ENCODE measurements at regions not wholly inside any gene's neighbourhood (a gene's known extent, or its start where the extent isn't known, plus 50 kb on each side); places are given as distances from the start of the nearest gene placed in this dataset.

- intact Hi-C loops (cut with DNase I): no loop called here
- FAIRE-seq (no peak), DNase-seq (peak in 1 of 5 donors; percentile 13)
- H3K9ac ChIP-seq (ENCODE audit: low read length in 3 of 3): no peak overlapping the region
- no peaks in the 10 kb centered on the region for H3K27me3 ChIP-seq (ENCODE audit: control insufficient read depth, insufficient read depth, low read length)
- H3K36me3 ChIP-seq (ENCODE audit: control insufficient read depth in 2 of 3, insufficient read depth in 3 of 3, low read length in 3 of 3): no peaks in the 10 kb centered on the region
- no peak overlapping the region for H3K4me3 ChIP-seq (ENCODE audit: low read length in 3 of 3)
- no peak for TF ChIP-seq CTCF (IDR thresholded peaks at IDR 0.05; ENCODE audit: borderline replicate concordance, extremely low read depth, insufficient read depth)
- H3K27ac ChIP-seq (ENCODE audit: low read depth in 2 of 2, low read length in 2 of 2): no peak overlapping the region
- H3K4me1 ChIP-seq (ENCODE audit: control insufficient read depth in 2 of 3, insufficient read depth in 2 of 3, low read depth in 1 of 3, low read length in 3 of 3): no peaks in the 10 kb centered on the region
- H3K9me3 ChIP-seq (ENCODE audit: control insufficient read depth in 2 of 3, insufficient read depth in 1 of 3, low read length in 3 of 3): no peaks in the 10 kb centered on the region
Observed at GRCh38 chr4:180695851-180696250, 1547.4 kb upstream of the TENM3 start.

GRCh38 chr4:180696460-180697092, 1546.6 kb upstream of the TENM3 start:
- no peak for TF ChIP-seq CTCF (IDR thresholded peaks at IDR 0.05; ENCODE audit: borderline replicate concordance, extremely low read depth, insufficient read depth)
- intact Hi-C loops (cut with DNase I): no loop called here
- no peak for FAIRE-seq
- H3K4me1 ChIP-seq (ENCODE audit: control insufficient read depth in 2 of 3, insufficient read depth in 2 of 3, low read depth in 1 of 3, low read length in 3 of 3): no peaks in the 10 kb centered on the region
- H3K9me3 ChIP-seq (ENCODE audit: control insufficient read depth in 2 of 3, insufficient read depth in 1 of 3, low read length in 3 of 3): no peaks in the 10 kb centered on the region
- H3K27ac ChIP-seq (ENCODE audit: low read depth in 2 of 2, low read length in 2 of 2): no peak overlapping the region
- H3K36me3 ChIP-seq (ENCODE audit: control insufficient read depth in 2 of 3, insufficient read depth in 3 of 3, low read length in 3 of 3): no peaks in the 10 kb centered on the region
- H3K9ac ChIP-seq (ENCODE audit: low read length in 3 of 3): no peak overlapping the region
- DNase-seq: no peak
- H3K27me3 ChIP-seq (ENCODE audit: control insufficient read depth, insufficient read depth, low read length): no peaks in the 10 kb centered on the region
- H3K4me3 ChIP-seq (ENCODE audit: low read length in 3 of 3): no peak overlapping the region

GRCh38 chr4:180698550-180699195, 1544.5 kb upstream of the TENM3 start:
- Histone ChIP-seq H3K4me1 (ENCODE audit: control insufficient read depth in 2 of 3, insufficient read depth in 2 of 3, low read depth in 1 of 3, low read length in 3 of 3) (no peaks in the 10 kb centered on the region), H3K4me3 (ENCODE audit: low read length in 3 of 3) (no peak overlapping the region), H3K36me3 (ENCODE audit: control insufficient read depth in 2 of 3, insufficient read depth in 3 of 3, low read length in 3 of 3) (no peaks in the 10 kb centered on the region), H3K9ac (ENCODE audit: low read length in 3 of 3) (no peak overlapping the region), H3K9me3 (ENCODE audit: control insufficient read depth in 2 of 3, insufficient read depth in 1 of 3, low read length in 3 of 3) (no peaks in the 10 kb centered on the region), H3K27ac (ENCODE audit: low read depth in 2 of 2, low read length in 2 of 2) (no peak overlapping the region), H3K27me3 (ENCODE audit: control insufficient read depth, insufficient read depth, low read length) (no peaks in the 10 kb centered on the region)
- no peak for TF ChIP-seq CTCF (IDR thresholded peaks at IDR 0.05; ENCODE audit: borderline replicate concordance, extremely low read depth, insufficient read depth)
- no peak for DNase-seq
- FAIRE-seq: no peak
- intact Hi-C loops (cut with DNase I): no loop called here

Data from kidney (tissue), 13 donors.